ENCODE measurements at regions not wholly inside any gene's neighbourhood (a gene's known extent, or its start where the extent isn't known, plus 50 kb on each side); places are given as distances from the start of the nearest gene placed in this dataset.
"Not testable (repeated sequence)": the region's sequence is repeated elsewhere in the genome, so short reads cannot be mapped to it uniquely, and the experiment has no call there.

DNA sequence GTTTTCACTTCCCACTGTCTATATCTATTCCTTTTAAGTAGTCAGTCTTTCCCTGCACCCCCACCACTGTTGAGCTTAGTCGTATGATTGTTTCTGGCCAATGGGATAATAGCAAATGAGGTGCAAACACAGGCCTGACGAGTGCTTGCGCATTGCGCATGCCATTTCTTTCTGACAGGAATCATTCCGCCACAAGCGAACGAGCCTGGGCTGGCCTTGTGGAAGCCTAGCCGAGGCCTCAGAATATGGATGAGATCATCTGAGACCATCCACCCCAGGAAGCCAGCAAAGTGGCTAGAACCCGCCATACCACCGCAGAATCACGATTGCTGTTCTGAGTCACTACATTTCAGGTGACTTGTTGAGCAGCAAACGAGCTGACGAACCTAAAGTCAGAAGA, 52.2 kb upstream of the PRL start:
- no peak for DNase-seq (ENCODE audit: low read depth)

DNA sequence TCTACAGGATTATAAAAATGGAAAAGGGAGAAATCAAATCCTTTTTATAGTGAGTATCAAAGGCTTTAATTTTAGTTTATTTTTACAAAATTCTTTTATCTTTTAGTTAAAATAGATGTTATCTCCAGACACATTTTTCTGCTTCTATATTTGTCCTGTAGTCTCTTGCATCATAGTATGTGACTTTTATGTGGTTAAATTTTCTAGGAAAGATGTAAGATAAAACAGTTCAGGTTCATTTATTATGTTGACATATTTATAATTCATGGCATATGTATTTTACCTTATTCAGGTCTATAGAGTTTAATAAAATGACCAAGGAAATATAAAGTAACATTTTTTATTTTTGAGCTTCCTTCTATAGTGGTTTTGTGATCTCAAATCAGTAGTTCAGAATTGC, 52.7 kb upstream of the PRL start:
- no peak for DNase-seq (ENCODE audit: low read depth)

DNA sequence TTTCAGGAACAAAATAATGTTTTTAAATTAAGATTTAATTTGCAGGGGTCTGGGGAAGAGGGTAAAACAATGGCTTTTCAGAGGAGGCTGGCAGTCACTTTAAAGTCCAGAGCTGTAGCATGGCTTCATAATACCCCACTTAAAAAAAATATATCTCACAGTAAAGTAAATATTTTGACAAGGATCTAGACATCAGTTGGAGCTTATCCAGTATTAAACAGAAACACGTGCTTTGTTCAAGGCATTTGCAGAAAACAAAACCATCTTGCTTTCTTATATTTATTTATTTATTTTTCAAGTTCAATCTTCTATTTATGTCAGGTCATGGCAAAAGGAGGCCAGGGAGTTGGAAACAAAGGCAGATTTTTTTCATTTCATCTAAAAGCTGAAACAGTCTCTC, 53.3 kb upstream of the PRL start:
- no peak for DNase-seq (ENCODE audit: low read depth)

DNA sequence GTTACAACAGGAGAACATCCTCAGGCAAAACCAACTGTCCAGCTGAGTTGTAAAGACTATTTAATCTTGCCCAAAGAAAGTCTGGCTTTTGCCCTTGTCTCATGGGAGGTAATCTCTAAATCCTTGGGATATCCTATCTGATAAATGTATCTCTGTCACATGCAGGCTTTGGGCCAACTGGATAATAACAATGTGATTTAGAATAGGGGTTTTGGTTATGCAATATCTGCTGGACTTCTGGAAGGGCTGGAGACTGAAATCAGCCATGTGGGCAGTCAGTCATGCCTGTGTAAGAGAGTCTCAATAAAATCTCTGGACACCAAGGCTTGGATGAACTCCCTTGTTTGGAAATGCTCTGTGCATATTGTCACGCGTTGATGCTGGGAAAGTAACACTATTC, 56.3 kb upstream of the PRL start:
- DNase-seq (ENCODE audit: low read depth), result no peak

DNA sequence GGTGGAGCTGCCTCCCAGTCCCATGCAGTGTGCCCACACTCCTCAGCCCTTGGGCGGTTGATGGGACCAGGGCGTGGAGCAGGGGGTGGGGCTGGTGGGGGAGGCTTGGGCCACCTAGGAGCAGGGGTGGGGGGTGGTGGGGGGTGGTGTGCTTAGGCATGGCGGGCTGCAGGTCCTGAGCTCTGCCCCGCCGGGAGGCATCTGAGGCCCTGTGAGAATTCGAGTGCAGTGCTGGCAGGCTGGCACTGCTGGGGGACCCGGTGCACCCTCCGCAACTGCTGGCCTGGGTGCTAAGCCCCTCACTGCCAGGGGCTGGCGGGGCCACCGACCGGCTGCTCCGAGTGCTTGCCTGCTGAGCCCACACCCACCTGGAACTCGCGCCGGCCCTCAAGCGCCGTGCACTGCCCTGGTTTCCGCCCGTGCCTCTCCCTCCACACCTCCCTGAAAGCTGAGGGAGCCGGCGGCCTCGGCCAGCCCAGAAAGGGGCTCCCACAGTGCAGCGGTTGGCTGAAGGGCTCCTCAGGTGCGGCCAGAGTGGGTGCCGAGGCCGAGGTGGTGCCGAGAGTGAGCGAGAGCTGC, 59.6 kb upstream of the PRL start:
- DNase-seq (ENCODE audit: low read depth), result no peak

DNA sequence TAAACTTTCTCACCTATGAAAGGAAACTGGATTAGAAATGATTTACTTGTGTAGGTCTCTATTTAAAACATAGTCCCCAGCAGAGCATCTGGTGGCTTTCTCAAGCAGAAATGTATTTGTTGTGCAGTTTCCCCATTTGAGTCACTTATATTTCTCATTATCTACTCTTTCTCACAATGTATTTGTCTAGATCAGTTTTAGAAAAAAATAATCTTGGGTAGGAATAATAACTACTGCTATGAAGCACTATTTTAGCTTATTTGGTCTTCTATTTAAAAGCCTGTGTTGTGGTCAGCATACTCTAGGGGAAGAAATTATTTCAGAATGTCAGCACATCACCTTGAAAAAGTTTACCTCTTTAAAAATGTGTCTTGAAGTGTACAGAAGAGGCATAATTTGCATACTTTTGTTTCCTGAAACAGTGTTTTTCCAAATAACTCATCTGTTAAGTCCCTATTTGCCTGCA, 60.9 kb upstream of the PRL start:
- DNase-seq (ENCODE audit: low read depth), result no peak

DNA sequence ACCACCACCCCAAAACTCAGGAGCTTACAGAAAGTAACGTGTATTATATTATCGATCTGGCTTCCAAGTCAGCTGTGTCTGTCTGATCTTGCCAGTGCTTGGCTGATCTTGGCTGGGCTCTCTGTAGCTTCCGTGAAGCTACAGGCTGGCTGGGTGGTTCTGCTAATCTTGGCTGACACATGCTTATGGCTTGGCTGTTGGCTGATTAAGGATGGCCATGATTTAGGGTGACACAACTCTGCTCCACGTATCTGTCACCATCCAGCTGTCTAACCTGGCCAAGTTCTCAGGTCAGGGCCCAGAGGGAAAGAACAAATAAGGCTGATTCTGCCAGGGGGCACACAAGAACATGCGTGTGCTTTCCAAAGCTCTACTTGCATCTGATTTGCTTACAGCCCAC, 64.7 kb upstream of the PRL start:
- DNase-seq (ENCODE audit: low read depth), result no peak

DNA sequence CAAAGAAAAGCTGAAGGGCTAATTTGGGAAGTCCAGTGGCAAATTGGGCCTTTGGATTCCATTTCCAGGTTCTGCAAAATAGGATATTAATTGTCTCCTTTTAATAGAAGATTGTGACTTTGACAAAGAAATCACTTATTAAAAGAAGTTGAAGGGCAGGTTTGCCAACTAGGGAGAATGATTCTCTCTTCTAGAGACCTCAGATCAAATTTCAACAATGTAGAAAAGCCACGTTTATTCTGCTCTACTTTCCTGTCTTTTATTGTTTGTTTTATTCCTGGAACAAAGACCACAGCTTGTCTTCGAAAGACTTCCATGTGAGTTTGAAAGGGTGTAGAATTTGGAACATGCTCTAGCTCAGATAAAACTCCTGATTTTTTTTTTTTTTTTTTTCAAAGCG, 65.5 kb upstream of the PRL start:
- no peak for DNase-seq (ENCODE audit: low read depth)

DNA sequence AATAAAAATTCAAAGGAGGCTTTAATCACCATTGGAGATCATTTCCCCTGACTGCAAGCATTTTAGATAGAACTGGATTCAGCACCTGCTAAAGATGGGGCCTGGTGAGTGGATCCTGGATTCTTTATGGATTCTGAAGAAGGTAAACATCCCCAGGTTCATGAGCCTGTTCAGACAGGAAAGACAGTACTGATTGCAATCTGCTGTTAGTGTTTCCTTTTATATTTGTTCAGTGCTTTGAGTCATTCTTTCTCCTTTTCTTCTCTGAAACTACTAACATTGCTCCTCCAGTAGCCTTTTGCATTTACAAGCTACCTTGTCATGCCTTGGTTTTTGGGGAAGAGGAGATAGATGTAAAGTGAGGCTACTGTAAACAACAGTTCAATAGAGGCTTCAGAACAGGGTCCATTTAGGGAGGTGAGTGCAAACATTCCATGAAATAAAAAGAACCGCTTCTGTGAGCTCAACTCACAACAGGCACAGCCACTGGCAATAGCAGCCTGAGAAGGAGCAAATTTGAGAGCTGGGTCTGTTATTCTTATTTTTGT, 66.4 kb upstream of the PRL start:
- DNase-seq (ENCODE audit: low read depth), result no peak

DNA sequence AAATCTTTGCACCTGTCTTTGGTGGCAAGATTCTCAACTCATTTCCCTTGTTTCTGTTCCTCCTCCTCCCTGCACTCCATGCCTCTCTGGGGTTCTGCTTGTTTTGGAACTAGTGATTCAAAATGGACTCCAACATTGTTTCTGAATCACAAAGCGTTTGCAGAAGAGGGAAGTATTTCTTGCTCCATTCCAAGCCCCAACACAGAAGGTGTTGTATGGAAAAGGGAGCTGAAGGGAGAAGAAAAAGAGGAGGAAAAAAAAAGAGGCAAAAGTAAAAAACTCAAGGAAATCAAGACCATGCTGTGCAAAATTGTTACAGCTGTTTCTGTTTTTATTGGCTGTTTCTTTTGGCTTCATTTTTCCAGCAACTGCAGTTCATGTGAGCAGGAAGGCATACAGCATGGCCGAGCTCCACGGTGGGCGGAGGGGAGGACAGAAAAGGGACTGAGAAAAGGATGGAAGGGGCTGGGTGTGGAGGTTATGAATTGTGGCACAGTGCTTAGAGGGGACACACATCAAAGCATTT, 66.9 kb upstream of the PRL start:
- no peak for DNase-seq (ENCODE audit: low read depth)

DNA sequence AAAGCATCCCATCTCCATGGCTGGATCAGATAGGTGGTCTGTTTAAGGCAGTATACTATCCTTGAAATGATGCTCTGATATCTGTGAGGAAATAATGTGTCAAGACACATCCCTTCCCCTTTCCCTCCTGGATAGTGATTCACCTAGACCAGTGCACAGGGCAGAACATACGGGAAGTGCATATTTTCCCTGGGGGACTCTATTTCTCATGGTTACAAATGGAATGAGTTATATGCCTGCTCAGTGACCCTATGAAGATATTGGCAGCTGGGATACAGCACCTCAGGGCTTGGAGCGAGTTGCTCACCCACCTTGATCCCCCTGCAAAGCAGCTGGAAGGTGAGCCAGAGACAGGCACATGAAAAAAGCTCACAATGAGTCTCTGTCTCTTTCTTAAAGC, 67.5 kb upstream of the PRL start:
- no peak for DNase-seq (ENCODE audit: low read depth)

DNA sequence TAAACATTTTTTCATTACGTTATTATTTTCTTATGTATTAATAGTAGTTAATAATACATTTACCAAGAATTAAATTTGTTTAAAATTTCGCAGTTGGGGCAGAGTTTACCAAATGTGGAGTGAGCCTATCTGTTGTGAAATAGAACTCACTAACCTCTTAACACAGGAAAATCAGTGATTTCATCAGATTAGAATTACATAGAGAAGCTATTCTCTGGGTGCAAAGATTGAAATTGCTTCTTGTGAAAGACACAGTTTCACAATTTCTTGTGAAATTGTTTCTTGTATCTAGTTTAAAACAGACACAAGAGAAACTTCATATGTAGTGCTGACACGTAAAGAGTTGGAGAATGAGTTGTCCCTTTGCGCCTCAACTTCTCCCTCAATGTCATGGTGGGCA, 69.4 kb upstream of the PRL start:
- peak; percentile 6 for DNase-seq (ENCODE audit: low read depth)

DNA sequence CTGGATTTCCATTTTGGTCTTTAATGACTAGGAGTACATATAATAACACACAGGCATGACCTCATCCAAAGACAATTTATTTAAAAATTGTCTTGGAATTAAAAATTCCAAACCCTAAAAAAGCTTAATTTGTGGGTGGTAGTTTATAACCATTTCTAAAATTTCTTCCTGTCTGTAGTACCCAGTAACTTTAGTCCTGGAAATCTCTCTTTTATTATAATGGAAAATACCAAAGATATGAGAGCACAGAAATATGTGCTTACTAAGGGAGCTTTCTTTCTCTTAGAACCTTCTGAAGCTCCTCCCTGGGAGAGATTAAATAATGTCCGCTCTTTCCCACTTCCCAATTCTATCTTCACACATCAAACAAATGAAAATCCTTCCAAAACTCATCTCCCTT, 70.5 kb upstream of the PRL start:
- DNase-seq (ENCODE audit: low read depth), result peak; percentile 9

DNA sequence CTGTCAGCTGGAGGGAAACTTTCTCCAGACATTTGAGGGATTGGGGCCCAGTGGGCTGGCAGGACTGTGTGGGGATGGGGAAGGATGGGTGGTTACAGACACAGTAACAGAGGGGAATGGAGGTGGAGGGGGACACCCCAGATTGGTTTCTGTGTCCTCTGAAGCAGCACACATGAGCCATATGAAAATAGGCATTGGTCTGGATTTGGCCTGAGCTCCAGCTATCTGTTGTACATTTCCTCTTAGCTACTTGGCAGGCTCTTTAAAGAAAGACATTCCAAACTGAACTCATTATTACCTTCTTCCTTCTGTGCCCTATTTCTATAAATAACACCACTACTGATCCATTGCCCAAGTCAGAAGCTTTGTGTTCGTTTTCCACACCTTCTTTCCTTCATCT, 72.0 kb upstream of the PRL start:
- DNase-seq (ENCODE audit: low read depth), result no peak

DNA sequence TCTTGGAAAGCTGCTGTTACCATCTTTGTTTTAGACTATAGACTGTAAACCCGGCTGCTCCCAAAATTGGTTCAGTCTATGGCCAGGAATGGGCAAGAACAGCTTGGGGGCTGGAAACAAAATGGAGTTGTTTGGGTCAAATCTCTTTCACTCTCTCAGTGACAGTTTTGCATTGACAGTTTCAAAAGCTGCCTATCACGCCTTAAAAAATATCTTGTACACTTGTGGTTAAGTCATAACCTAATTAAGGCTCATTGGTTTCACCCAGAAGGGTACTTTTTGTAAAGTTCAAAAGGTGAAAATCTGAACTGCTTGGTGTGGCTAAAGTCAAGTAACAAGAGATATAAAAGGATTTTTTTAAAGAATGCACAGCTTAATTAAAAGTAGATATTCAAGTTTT, 76.1 kb upstream of the PRL start:
- no peak for DNase-seq (ENCODE audit: low read depth)

DNA sequence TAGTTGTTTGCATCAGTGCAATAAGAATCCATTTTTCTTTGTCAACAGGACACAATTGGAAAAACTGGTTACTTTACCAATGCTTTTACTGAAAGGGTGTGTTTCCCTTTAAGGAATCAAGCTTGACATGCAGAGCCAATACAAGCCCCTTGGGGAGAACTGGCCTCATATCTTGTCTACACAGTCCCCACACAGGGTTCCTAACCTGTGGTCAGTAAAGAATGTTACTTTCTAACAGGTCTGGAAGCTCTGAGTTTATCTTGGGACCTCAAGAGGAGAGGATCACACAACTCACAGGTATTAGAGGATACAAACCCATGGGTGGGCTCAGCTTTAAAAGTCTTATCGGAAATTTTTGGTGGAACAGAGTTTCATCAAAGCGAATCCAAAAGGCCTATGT, 78.1 kb upstream of the PRL start:
- DNase-seq (ENCODE audit: low read depth), result not testable (repeated sequence)

DNA sequence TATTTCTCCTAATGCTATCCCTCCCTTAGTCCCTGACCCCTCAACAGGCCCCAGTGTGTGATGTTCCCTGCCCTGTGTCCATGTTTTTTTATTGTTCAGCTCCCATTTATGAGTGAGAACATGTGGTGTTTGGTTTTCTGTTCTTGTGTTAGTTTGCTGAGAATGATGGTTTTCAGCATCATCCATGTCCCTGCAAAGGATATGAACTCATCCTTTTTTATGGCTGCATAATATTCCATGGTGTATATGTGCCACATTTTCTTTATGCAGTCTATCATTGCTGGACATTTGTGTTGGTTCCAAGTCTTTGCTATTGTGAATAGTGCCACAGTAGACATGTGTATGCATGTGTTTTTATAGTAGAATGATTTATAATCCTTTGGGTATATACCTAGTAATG, 79.5 kb upstream of the PRL start:
- DNase-seq (ENCODE audit: low read depth), result not testable (repeated sequence)

DNA sequence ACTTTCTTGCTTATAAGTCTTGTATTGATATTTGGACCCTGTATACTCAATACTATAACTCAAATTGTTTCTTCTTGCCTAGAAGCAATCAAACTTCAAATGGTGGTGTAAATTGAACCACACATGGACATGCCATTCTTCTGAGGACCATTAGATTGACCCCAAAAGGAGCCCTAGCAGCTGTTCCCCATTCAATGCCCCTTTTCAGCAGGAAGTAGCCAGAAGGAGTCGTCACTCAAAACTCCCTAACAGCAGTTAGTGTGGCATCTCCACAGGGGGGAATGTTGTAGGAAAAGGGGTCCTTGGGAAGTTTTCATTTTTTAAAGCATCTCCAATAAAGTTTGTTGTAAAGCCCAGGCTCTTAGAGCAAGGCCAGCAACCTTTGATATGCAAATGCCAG, 81.7 kb upstream of the PRL start:
- not testable (repeated sequence) for DNase-seq (ENCODE audit: low read depth)

DNA sequence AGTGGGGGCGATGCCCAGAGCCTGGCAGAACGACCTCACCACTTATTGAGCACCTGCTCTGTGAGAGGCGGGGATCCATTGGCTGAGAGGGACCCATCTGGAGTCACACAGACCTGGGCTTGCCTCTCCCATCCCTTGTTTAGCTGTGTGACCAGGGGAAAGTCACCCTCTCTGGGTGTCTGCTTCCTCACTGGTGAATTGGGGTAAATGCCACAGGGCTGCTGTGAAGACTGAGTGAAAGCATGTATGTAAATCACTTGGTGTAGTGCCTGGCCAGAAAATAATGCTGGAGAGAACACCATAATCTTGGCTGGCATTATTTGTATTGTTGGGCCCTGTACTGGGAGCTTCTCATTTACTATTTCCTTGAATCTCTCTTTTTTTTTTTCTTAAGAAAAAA, 83.4 kb upstream of the PRL start:
- no peak for DNase-seq (ENCODE audit: low read depth)

DNA sequence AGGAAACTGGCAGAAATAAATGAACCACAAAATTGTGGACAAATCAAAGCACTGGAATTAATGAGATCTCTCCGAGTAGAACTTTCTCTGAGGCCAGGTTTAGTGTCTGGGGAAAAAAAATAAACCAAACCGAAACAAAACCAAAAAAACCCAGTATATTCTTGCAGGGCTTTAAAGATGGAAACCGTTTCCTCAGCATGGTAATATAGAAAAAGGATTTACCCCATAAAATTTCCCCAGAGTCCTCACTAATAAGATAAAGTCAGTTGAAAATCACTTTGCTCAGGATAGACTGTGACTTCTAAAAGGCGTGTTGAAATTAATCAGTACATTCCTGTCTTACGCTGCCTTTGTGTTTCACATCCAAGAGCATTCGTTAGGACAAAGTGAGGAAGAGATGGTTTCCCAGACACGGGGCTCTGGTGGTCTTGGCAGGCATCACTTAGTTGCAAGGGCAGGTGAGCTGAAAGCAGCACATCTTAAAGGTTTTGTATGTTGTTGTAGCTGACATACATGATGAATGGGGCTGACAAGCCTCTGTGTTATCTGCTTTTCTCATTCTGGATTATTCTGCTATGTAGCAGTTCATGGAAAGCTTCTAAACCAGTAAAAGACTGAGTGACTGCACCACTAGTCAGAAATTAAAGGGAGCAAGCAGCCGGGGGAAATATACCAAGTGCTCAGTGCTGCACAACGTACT, 85.2 kb upstream of the PRL start:
- DNase-seq (ENCODE audit: low read depth), result no peak

DNA sequence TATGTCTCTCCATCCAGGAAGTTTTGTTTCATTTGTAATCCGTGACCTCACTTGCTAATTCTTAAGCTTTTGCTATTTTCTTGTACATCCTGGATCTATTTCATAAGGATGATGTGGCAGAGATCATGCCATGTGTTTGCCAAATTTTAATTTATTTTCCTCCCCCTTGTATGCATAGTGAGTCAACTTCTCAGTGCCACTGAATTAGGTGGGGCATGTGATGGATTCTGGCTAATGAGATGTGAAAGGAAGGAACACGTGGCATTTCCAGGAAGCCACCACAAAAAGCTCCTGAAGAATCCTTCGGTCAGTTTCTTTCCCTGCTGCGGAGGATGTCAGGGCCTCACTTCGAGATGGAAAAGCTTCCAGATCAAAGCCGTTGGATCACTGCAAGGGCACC, 86.2 kb upstream of the PRL start:
- DNase-seq (ENCODE audit: low read depth), result no peak

DNA sequence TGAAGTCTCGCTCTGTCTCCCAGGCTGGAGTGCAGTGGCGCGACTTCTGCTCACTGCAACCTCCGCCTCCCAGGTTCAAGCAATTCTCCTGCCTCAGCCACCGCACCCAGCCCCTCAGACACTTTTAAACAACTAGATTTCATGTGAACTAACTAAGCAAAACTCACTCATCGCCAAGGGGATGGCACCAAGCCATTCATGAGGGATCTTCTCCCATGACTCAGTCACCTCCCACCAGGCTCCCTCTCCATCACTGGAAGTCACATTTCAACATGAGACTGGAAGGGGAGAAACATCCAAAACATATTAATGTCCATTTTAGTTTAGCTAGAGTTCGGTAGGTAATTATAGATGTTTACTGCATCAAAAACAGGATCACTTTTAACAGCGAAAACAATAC, 95.9 kb upstream of the PRL start:
- DNase-seq (ENCODE audit: low read depth), result no peak

DNA sequence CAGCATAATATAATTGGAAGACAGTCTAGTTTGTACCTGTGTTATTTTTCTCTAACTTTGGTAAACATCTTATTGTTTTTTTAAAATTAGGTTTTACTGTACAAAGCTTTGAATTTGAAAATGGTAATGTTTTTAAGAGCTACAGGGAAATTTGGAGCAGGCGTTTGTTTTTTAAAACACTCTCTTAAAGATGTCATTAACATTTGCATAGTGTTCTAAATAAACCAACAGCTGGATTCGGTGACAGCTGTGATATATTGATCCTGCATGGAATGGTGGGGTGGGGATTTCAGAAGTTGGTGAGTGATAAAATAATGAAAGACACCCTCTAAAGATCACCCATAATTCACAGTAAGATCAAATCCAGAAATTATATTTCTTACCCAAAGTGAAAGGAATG, 97.9 kb upstream of the PRL start:
- no peak for DNase-seq (ENCODE audit: low read depth)

DNA sequence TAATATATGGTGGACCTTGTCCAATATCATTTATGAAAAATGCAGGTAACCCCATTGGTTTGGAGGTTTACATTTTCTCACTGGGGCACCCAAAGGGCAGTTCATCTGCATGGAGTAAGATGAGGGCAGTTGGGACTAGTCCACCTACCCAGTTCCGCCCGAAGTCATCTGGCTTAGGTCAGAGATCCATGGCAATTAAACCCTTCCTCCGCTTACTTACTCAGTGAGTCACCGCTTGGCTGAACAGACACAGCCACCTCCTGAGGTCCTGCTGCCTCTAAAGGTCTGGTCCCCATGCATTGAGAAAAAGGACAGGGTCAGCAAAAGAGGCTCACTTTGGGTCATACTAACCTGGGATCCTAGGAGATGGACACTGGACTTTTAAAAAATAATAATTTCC, 102.9 kb upstream of the PRL start:
- DNase-seq (ENCODE audit: low read depth), result no peak

All from GM04503 (cell line).